T-helper 1 cell (primary cell): ENCODE measurements at regions not wholly inside any gene's neighbourhood (a gene's known extent, or its start where the extent isn't known, plus 50 kb on each side); places are given as distances from the start of the nearest gene placed in this dataset.
"Not testable (repeated sequence)": the region's sequence is repeated elsewhere in the genome, so short reads cannot be mapped to it uniquely, and the experiment has no call there.

Experiments
- DNase-seq, 5 donors: peaks; one replicate each; pipeline ENCODE4 v3.0.0-alpha.2; 2012 to 2020

- no peak for DNase-seq
Measured at GRCh38 chr4:138414202-138414601, 172.1 kb upstream of the SLC7A11 start.

- DNase-seq: no peak
Measured at GRCh38 chr4:138413273-138413672, 171.1 kb upstream of the SLC7A11 start.

- no peak for DNase-seq
Measured at GRCh38 chr4:138412847-138413246, 170.7 kb upstream of the SLC7A11 start.

GRCh38 chr4:138410266-138410665 is 168.1 kb upstream of the SLC7A11 start:
- no peak for DNase-seq

- no peak for DNase-seq
Measured at GRCh38 chr4:138409670-138410069, 167.5 kb upstream of the SLC7A11 start.

GRCh38 chr4:138408758-138409157 is 166.6 kb upstream of the SLC7A11 start:
- no peak for DNase-seq

- no peak for DNase-seq
Measured at GRCh38 chr4:138407329-138407728, 165.2 kb upstream of the SLC7A11 start.

GRCh38 chr4:138406876-138407275 is 164.7 kb upstream of the SLC7A11 start:
- no peak for DNase-seq

GRCh38 chr4:138405934-138406567 is 163.9 kb upstream of the SLC7A11 start:
- no peak for DNase-seq

- DNase-seq: no peak
Measured at GRCh38 chr4:138405466-138405891, 163.3 kb upstream of the SLC7A11 start.

GRCh38 chr4:138404801-138405200 is 162.7 kb upstream of the SLC7A11 start:
- no peak for DNase-seq

GRCh38 chr4:138404251-138404650 is 162.1 kb upstream of the SLC7A11 start:
- DNase-seq: no peak

GRCh38 chr4:138401334-138401733 is 159.2 kb upstream of the SLC7A11 start:
- DNase-seq: no peak

GRCh38 chr4:138400543-138400942 is 158.4 kb upstream of the SLC7A11 start:
- DNase-seq: no peak

GRCh38 chr4:138400066-138400465 is 157.9 kb upstream of the SLC7A11 start:
- DNase-seq: no peak

GRCh38 chr4:138399081-138399480 is 156.9 kb upstream of the SLC7A11 start:
- no peak for DNase-seq

- no peak for DNase-seq
Measured at GRCh38 chr4:138398322-138398721, 156.2 kb upstream of the SLC7A11 start.

GRCh38 chr4:138393886-138394610 is 151.9 kb upstream of the SLC7A11 start:
- DNase-seq: no peak

- no peak for DNase-seq
Measured at GRCh38 chr4:138392751-138393308, 150.7 kb upstream of the SLC7A11 start.

GRCh38 chr4:138389976-138390685 is 148.0 kb upstream of the SLC7A11 start:
- DNase-seq: no peak

- no peak for DNase-seq
Measured at GRCh38 chr4:138374947-138375346, 132.8 kb upstream of the SLC7A11 start.

- DNase-seq: no peak
Measured at GRCh38 chr4:138367942-138368341, 125.8 kb upstream of the SLC7A11 start.

GRCh38 chr4:138352446-138352845 is 110.3 kb upstream of the SLC7A11 start:
- DNase-seq: not testable (repeated sequence)

GRCh38 chr4:138348055-138348454 is 105.9 kb upstream of the SLC7A11 start:
- peak in 1 of 5 donors; percentile 5 for DNase-seq
